PC-9 (cell line): ENCODE measurements at regions not wholly inside any gene's neighbourhood (a gene's known extent, or its start where the extent isn't known, plus 50 kb on each side); places are given as distances from the start of the nearest gene placed in this dataset.

Experiments used
- EZH2 ChIP-seq: fragments of 200-600 bp; sonication (generic); IDR thresholded peaks from 2 replicates; pipeline ENCODE4 v1.8.0; 2017; ENCODE audit warnings: antibody characterized with exemption, low read depth
- TF ChIP-seq, protein P1 (sequence below): fragments of 200-600 bp; sonication (generic); conservative IDR thresholded peaks from 2 replicates; pipeline ENCODE4 v1.6.1; 2017; ENCODE audit warnings: mixed run types, antibody characterized with exemption, mild to moderate bottlenecking, moderate library complexity

DNA sequence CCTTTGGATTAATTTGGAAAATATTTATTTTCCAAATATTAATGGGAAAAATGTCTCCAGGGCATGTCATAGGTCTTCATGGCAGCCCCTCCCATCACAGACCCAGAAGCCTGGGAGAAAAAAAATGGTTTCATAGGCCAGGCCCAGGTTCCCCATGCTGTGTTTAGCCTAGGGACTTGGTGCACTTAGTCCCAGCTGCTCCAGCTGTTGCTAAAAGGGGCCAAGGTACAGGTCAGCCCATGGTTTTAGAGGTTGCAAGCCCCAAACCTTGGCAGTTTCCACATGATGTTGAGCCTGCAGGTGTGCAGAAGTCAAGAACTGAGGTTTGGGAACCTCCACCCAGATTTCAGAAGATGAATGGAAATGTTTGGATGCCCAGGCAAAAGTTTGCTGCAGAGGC, 309.6 kb downstream of the SOCS6 start:
- TF ChIP-seq, protein P1, sequence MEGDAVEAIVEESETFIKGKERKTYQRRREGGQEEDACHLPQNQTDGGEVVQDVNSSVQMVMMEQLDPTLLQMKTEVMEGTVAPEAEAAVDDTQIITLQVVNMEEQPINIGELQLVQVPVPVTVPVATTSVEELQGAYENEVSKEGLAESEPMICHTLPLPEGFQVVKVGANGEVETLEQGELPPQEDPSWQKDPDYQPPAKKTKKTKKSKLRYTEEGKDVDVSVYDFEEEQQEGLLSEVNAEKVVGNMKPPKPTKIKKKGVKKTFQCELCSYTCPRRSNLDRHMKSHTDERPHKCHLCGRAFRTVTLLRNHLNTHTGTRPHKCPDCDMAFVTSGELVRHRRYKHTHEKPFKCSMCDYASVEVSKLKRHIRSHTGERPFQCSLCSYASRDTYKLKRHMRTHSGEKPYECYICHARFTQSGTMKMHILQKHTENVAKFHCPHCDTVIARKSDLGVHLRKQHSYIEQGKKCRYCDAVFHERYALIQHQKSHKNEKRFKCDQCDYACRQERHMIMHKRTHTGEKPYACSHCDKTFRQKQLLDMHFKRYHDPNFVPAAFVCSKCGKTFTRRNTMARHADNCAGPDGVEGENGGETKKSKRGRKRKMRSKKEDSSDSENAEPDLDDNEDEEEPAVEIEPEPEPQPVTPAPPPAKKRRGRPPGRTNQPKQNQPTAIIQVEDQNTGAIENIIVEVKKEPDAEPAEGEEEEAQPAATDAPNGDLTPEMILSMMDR, result no peak
- no peak for TF ChIP-seq EZH2
